K562 (cell line): ENCODE measurements at regions not wholly inside any gene's neighbourhood (a gene's known extent, or its start where the extent isn't known, plus 50 kb on each side); places are given as distances from the start of the nearest gene placed in this dataset.

Experiments
- ATAC-seq: fragments of 200-7000 bp; cut with Tn5 transposase; 3 replicates; pipeline ENCODE4 v1.9.1; 2020; ENCODE audit warnings: moderate library complexity
- BruUV-seq: library from RNA; stranded (reverse); fragments of 400-500 nt; replicated peaks from 2 replicates; lab custom pipeline; 2021; lab: Mats Ljungman, UMichigan
- CTCF ChIA-PET: fragments of 300-600 bp; formaldehyde crosslinking; extraction: SDS; loops from one replicate; lab custom pipeline; 2021; ENCODE audit warnings: low intra/inter-chr PET ratio; lab: Yijun Ruan, JAX
- POLR2A ChIA-PET: fragments of 300-600, 350-650 bp; sonication (Branson Sonifier 250); formaldehyde crosslinking; extraction: SDS; loops from one replicate; lab custom pipeline; 2021; ENCODE audit warnings: antibody characterized with exemption, inconsistent platforms; lab: Yijun Ruan, JAX
- DNase-seq, 4 experiments: peaks; one replicate each; pipeline versions ENCODE4 v3.0.0 to v3.0.0-alpha.2; 2011 to 2018; ENCODE audit warnings: low spot score in 3 of 4, mixed read lengths in 3 of 4; ENCODE audit errors: extremely low read depth in 1 of 4
- FAIRE-seq: peaks from 2 replicates; lab custom pipeline; 2011; peaks lifted over from hg19 to GRCh38; lab: Jason Lieb, UNC
- H2AFZ ChIP-seq: 2 replicates; pipeline ENCODE4 v1.6.0; 2011; ENCODE audit warnings: low read depth, low read length, control low read depth, inconsistent platforms
- H3K27ac ChIP-seq: fragments of 200-600 bp; 3 replicates; pipeline ENCODE4 v1.8.0; 2011; ENCODE audit warnings: low read depth, mild to moderate bottlenecking, control low read depth, inconsistent platforms, low read length, moderate library complexity, mixed read lengths; ENCODE audit errors: extremely low read depth
- H3K27me3 ChIP-seq, 2 experiments: fragments of 300-600 bp in 1 of 2; 2 replicates in 1 of 2; 3 replicates in 1 of 2; pipeline versions ENCODE4 v1.6.0 to v1.8.0; 2011; ENCODE audit warnings: inconsistent platforms in 2 of 2, low read length in 2 of 2, mild to moderate bottlenecking in 1 of 2, mixed read lengths in 1 of 2, moderate library complexity in 1 of 2; ENCODE audit not compliant: control insufficient read depth in 2 of 2, insufficient read depth in 2 of 2
- H3K36me3 ChIP-seq: fragments of 300-600 bp; 3 replicates; pipeline ENCODE4 v1.8.0; 2011; ENCODE audit warnings: mild to moderate bottlenecking, low read length, inconsistent platforms; ENCODE audit not compliant: control insufficient read depth, insufficient read depth
- H3K4me1 ChIP-seq, 2 experiments: fragments of 200-600 bp in 1 of 2; replicated peaks in 1 of 2; 2 replicates in 1 of 2; 3 replicates in 1 of 2; pipeline versions ENCODE4 v1.5.1 to v1.8.0; 2011; ENCODE audit warnings: inconsistent platforms in 2 of 2, low read length in 2 of 2, mild to moderate bottlenecking in 1 of 2, mixed read lengths in 1 of 2, moderate library complexity in 1 of 2; ENCODE audit not compliant: control insufficient read depth in 2 of 2, insufficient read depth in 2 of 2
- H3K4me2 ChIP-seq: 2 replicates; pipeline ENCODE4 v1.6.1; 2011; ENCODE audit warnings: low read length, control low read depth, inconsistent platforms, mixed read lengths; ENCODE audit not compliant: insufficient read depth
- H3K4me3 ChIP-seq: fragments of 200-600 bp; sonication (generic), shearing (Covaris generic); 2 replicates; pipeline ENCODE4 v1.5.1; 2016; ENCODE audit warnings: control low read depth, inconsistent platforms
- H3K79me2 ChIP-seq: fragments of 200-600 bp; 3 replicates; pipeline ENCODE4 v1.8.0; 2011; ENCODE audit warnings: low read length, inconsistent platforms; ENCODE audit not compliant: control insufficient read depth, insufficient read depth
- H3K9ac ChIP-seq, 2 experiments: 2 replicates each; pipeline versions ENCODE4 v1.6.0 to v1.6.1; 2011; ENCODE audit warnings: low read depth in 2 of 2, low read length in 2 of 2, control low read depth in 1 of 2, inconsistent platforms in 1 of 2, mild to moderate bottlenecking in 1 of 2, mixed read lengths in 1 of 2; ENCODE audit not compliant: insufficient read depth in 1 of 2
- H3K9me1 ChIP-seq: one replicate; pipeline ENCODE4 v1.6.0; 2011; ENCODE audit warnings: inconsistent platforms, mild to moderate bottlenecking, low read length, moderate library complexity; ENCODE audit not compliant: control insufficient read depth, insufficient read depth
- H3K9me3 ChIP-seq: replicated peaks from 2 replicates; pipeline ENCODE4 v1.5.1; 2011; ENCODE audit warnings: low read depth, low read length, inconsistent platforms; ENCODE audit not compliant: control insufficient read depth, insufficient read depth
- H4K20me1 ChIP-seq: replicated peaks from 2 replicates; pipeline ENCODE4 v1.6.1; 2011; ENCODE audit warnings: low read length, inconsistent platforms, mixed read lengths; ENCODE audit not compliant: control insufficient read depth, insufficient read depth
- CC2D1A ChIP-seq: fragments of 450-650 bp; IDR thresholded peaks from 2 replicates; pipeline ENCODE4 v1.6.1; 2017; ENCODE audit warnings: mild to moderate bottlenecking
- HCFC1 ChIP-seq: IDR thresholded peaks from 2 replicates; pipeline ENCODE4 v1.6.1; 2012; ENCODE audit warnings: low read depth, low read length, improper control_type of control experiment
- RBM22 ChIP-seq: fragments of 200-400 bp; formaldehyde crosslinking; IDR thresholded peaks from 2 replicates; pipeline ENCODE4 v1.6.1; 2018; ENCODE audit warnings: low read length, low read depth; ENCODE audit not compliant: poor library complexity, severe bottlenecking
- ZNF124 ChIP-seq: sonication (generic); formaldehyde crosslinking; IDR thresholded peaks from 2 replicates; pipeline ENCODE4 v1.8.1; 2022; ENCODE audit warnings: missing genetic modification reagents
- ZNF184 ChIP-seq: sonication (generic); formaldehyde crosslinking; IDR thresholded peaks from 2 replicates; pipeline ENCODE4 v1.5.0; 2020; ENCODE audit warnings: missing genetic modification reagents
- ZNF274 ChIP-seq: IDR thresholded peaks from 2 replicates; pipeline ENCODE4 v1.6.1; 2011; ENCODE audit warnings: low read depth, mild to moderate bottlenecking, low read length, moderate library complexity, borderline replicate concordance
- ZNF280B ChIP-seq: fragments of 250-450 bp; sonication (Bioruptor Pico); IDR thresholded peaks from 2 replicates; pipeline ENCODE4 v1.5.1; 2021; ENCODE audit warnings: mild to moderate bottlenecking
- whole genome bisulfite sequencing: fragments of 100-300 bp; shearing (Covaris generic); methylation state at CpG from one replicate; pipeline ENCODE4 v1.1.6; 2016; ENCODE audit warnings: low coverage, mixed read lengths; ENCODE audit not compliant: insufficient coverage; ENCODE audit errors: missing lambda C conversion rate; 5-methylcytosine and 5-hydroxymethylcytosine counted together
- in situ Hi-C: fragments of 300-500 bp; cut with MboI; formaldehyde crosslinking; loops from 4 replicates; pipeline ENCODE4 v1.15.0; 2018; ENCODE audit warnings: inconsistent platforms, mixed read lengths
- intact Hi-C: fragments of 100-400 bp; cut with micrococcal nuclease; formaldehyde crosslinking; loops from 2 replicates; pipeline ENCODE4 v1.14.2; 2022

DNA sequence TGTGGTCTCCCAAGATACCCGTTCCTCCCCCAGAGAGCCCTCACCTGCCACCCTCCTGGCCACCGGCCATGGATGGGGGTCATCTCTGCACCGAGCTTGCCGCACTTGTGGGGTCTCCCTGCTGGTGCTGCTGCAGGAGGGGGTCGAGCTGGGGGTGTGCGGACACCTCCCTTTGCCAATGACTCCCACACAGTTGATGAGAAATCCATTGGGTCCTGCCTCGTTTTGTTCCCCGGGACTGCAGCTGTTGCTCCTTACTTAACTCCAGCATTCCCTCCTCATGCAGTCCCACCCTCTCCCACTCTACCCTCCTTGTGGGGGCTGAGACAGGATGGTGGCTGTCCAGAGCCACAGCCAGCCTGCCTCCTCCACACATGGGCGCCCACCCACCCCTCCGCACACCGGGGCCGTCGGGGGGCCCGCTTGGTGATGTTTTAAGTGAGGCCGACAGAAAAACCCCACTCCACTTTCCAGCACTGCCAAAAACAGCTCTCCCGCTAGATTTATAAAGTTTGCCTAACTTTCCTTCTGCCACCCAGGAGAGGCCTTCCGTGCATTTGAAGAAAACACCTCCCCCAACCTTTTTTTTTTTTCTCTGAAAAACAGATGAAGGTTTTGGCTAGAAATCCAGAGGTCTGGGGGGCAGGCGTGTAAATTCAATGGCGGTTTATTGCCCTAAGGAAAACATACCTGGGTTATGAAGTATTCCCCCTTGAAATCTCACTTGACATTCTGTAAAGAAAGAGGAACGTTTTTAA, 53.5 kb upstream of the APCDD1L start:
- in situ Hi-C loops (no loop called here), intact Hi-C loops (no loop called here)
- CTCF ChIA-PET = no interaction called here
- H3K9ac ChIP-seq = no peak overlapping the region
- H4K20me1 ChIP-seq = no peaks in the 10 kb centered on the region
- no peaks in the 10 kb centered on the region for H3K79me2 ChIP-seq
- no peak overlapping the region for H3K4me3 ChIP-seq
- H2AFZ ChIP-seq = no peak overlapping the region
- POLR2A ChIA-PET = interaction anchor here (0.6 to 0.8 kb wide), 3 partner anchors 15 to 1177 kb away, joined by 3 read pairs; no protein-coding TSS in a partner anchor
- peaks cover 56 to 61% of the 10 kb centered on the region in 2 experiments for H3K27me3 ChIP-seq
- no peak for ATAC-seq
- no peak overlapping the region for H3K27ac ChIP-seq
- no TSS peak for BruUV-seq
- no peaks in the 10 kb centered on the region; the same call in none of the 2 replicates for H3K9me3 ChIP-seq
- TF ChIP-seq HCFC1 = no peak
- no peak for TF ChIP-seq CC2D1A
- TF ChIP-seq ZNF184 = no peak
- TF ChIP-seq RBM22 = no peak
- TF ChIP-seq ZNF124 (CRISPR knock-in tag) = no peak
- no peak for TF ChIP-seq ZNF274
- no peak for TF ChIP-seq ZNF280B (CRISPR knock-in tag)
- TF ChIP-seq, all 486 proteins: peak for 0
- FAIRE-seq (no peak), DNase-seq (no peak)
- Histone ChIP-seq H3K36me3 (no peaks in the 10 kb centered on the region), H3K4me2 (no peak overlapping the region), H3K4me1 (peaks cover 0 to 3% of the 10 kb centered on the region in 2 experiments; a peak in 1 of 5 replicates), H3K9me1 (no peaks in the 10 kb centered on the region)
- 3% methylated on average over 16 of the region's 20 CpGs for WGBS
